H9 (cell line): ENCODE measurements at regions not wholly inside any gene's neighbourhood (a gene's known extent, or its start where the extent isn't known, plus 50 kb on each side); places are given as distances from the start of the nearest gene placed in this dataset.

Source experiments
- DNase-seq: peaks from one replicate; pipeline ENCODE4 v3.0.0-alpha.2; 2017
- H2AFZ ChIP-seq: one replicate; pipeline ENCODE4 v1.6.1; 2013; ENCODE audit warnings: mild to moderate bottlenecking, low read length, control low read depth, moderate library complexity
- H2AK5ac ChIP-seq: 2 replicates; pipeline ENCODE4 v1.6.1; 2013; ENCODE audit warnings: low read length, control low read depth, mixed read lengths; ENCODE audit not compliant: insufficient read length
- H2BK120ac ChIP-seq: one replicate; pipeline ENCODE4 v1.6.1; 2013; ENCODE audit warnings: low read depth, mild to moderate bottlenecking, low read length, control low read depth, inconsistent platforms; ENCODE audit not compliant: poor library complexity, severe bottlenecking
- H2BK12ac ChIP-seq: 2 replicates; pipeline ENCODE4 v1.6.1; 2013; ENCODE audit warnings: low read length, control low read depth, mixed read lengths, low read depth; ENCODE audit not compliant: insufficient read length
- H2BK15ac ChIP-seq: 2 replicates; pipeline ENCODE4 v1.6.1; 2013; ENCODE audit warnings: low read depth, low read length, control low read depth
- H2BK20ac ChIP-seq: one replicate; pipeline ENCODE4 v1.6.1; 2013; ENCODE audit warnings: low read depth, mild to moderate bottlenecking, low read length, control low read depth, inconsistent platforms; ENCODE audit not compliant: poor library complexity, severe bottlenecking
- H2BK5ac ChIP-seq: 2 replicates; pipeline ENCODE4 v1.6.1; 2013; ENCODE audit warnings: low read length, control low read depth, mixed read lengths; ENCODE audit not compliant: insufficient read length
- H3K14ac ChIP-seq: 2 replicates; pipeline ENCODE4 v1.6.1; 2013; ENCODE audit warnings: low read length, control low read depth; ENCODE audit not compliant: insufficient read depth
- H3K18ac ChIP-seq: 2 replicates; pipeline ENCODE4 v1.6.1; 2013; ENCODE audit warnings: low read depth, mild to moderate bottlenecking, mixed read lengths, low read length, control low read depth; ENCODE audit not compliant: insufficient read length
- H3K23ac ChIP-seq: 2 replicates; pipeline ENCODE4 v1.6.1; 2013; ENCODE audit warnings: low read length, control low read depth, mixed read lengths, low read depth; ENCODE audit not compliant: insufficient read length
- H3K23me2 ChIP-seq: 2 replicates; pipeline ENCODE4 v1.6.1; 2013; ENCODE audit warnings: low read depth, mild to moderate bottlenecking, mixed read lengths, low read length, control low read depth; ENCODE audit not compliant: insufficient read length, poor library complexity, severe bottlenecking
- H3K27ac ChIP-seq: 2 replicates; pipeline ENCODE4 v1.5.1; 2013; ENCODE audit warnings: low read length, control low read depth, mixed read lengths, low read depth; ENCODE audit not compliant: insufficient read length
- H3K27me3 ChIP-seq: 2 replicates; pipeline ENCODE4 v1.6.1; 2013; ENCODE audit warnings: low read length, control low read depth, inconsistent platforms; ENCODE audit not compliant: insufficient read depth
- H3K4ac ChIP-seq: 2 replicates; pipeline ENCODE4 v1.6.1; 2013; ENCODE audit warnings: low read depth, mild to moderate bottlenecking, control low read depth, inconsistent platforms, low read length, moderate library complexity
- H3K4me1 ChIP-seq: 2 replicates; pipeline ENCODE4 v1.6.1; 2013; ENCODE audit warnings: low read length, control low read depth, inconsistent platforms; ENCODE audit not compliant: insufficient read depth
- H3K4me2 ChIP-seq: 2 replicates; pipeline ENCODE4 v1.6.1; 2013; ENCODE audit warnings: low read length, control low read depth, mixed read lengths; ENCODE audit not compliant: insufficient read length, insufficient read depth
- H3K56ac ChIP-seq: 2 replicates; pipeline ENCODE4 v1.6.1; 2013; ENCODE audit warnings: low read depth, mild to moderate bottlenecking, mixed read lengths, low read length, control low read depth; ENCODE audit not compliant: insufficient read length
- H3K79me1 ChIP-seq: 2 replicates; pipeline ENCODE4 v1.6.1; 2013; ENCODE audit warnings: low read depth, mild to moderate bottlenecking, moderate library complexity, low read length, control low read depth, inconsistent platforms; ENCODE audit not compliant: insufficient read depth, poor library complexity, severe bottlenecking
- H3K79me2 ChIP-seq: 2 replicates; pipeline ENCODE4 v1.6.1; 2013; ENCODE audit warnings: low read length, control low read depth, inconsistent platforms; ENCODE audit not compliant: insufficient read depth
- H3K9ac ChIP-seq: 2 replicates; pipeline ENCODE4 v1.6.1; 2013; ENCODE audit warnings: low read length, control low read depth, mixed read lengths; ENCODE audit not compliant: insufficient read length; ENCODE audit errors: extremely low read depth
- H3K9me3 ChIP-seq: one replicate; pipeline ENCODE4 v1.6.1; 2013; ENCODE audit warnings: low read depth, low read length, inconsistent platforms; ENCODE audit not compliant: control insufficient read depth
- H3T11ph ChIP-seq: one replicate; pipeline ENCODE4 v1.6.1; 2013; ENCODE audit warnings: mild to moderate bottlenecking, low read length, control low read depth, inconsistent platforms
- H4K20me1 ChIP-seq: one replicate; pipeline ENCODE4 v1.6.1; 2013; ENCODE audit not compliant: control insufficient read depth, insufficient read length, insufficient read depth
- H4K5ac ChIP-seq: 2 replicates; pipeline ENCODE4 v1.6.1; 2013; ENCODE audit warnings: low read depth, mild to moderate bottlenecking, mixed read lengths, low read length, control low read depth; ENCODE audit not compliant: insufficient read length
- H4K8ac ChIP-seq: replicated peaks from 2 replicates; pipeline ENCODE4 v1.6.1; 2013; ENCODE audit warnings: low read length, control low read depth, mixed read lengths, low read depth; ENCODE audit not compliant: insufficient read length
- H4K91ac ChIP-seq: 2 replicates; pipeline ENCODE4 v1.6.1; 2013; ENCODE audit warnings: low read depth, mild to moderate bottlenecking, moderate library complexity, mixed read lengths, low read length, control low read depth; ENCODE audit not compliant: insufficient read length
- H3K27ac Mint-ChIP-seq, 3 experiments: 2 replicates in 2 of 3; 3 replicates in 1 of 3; pipeline ENCODE4 v1.8.0; 2020 to 2021; ENCODE audit warnings: mixed read lengths in 3 of 3, mild to moderate bottlenecking in 1 of 3, moderate library complexity in 1 of 3
- H3K27me3 Mint-ChIP-seq: 2 replicates; pipeline ENCODE4 v1.8.0; 2021; ENCODE audit warnings: low read depth, mild to moderate bottlenecking, moderate library complexity, mixed read lengths
- H3K36me3 Mint-ChIP-seq, 3 experiments: 2 replicates in 2 of 3; 3 replicates in 1 of 3; pipeline ENCODE4 v1.8.0; 2020 to 2021; ENCODE audit warnings: low read depth in 3 of 3, mixed read lengths in 3 of 3; ENCODE audit not compliant: insufficient read depth in 1 of 3
- H3K4me1 Mint-ChIP-seq, 2 experiments: 2 replicates each; pipeline ENCODE4 v1.8.0; 2020; ENCODE audit warnings: mixed read lengths in 2 of 2
- H3K4me3 Mint-ChIP-seq, 2 experiments: 2 replicates in 1 of 2; 3 replicates in 1 of 2; pipeline ENCODE4 v1.8.0; 2020 to 2021; ENCODE audit warnings: mild to moderate bottlenecking in 2 of 2, mixed read lengths in 2 of 2, moderate library complexity in 1 of 2
- H3K9me3 Mint-ChIP-seq, 2 experiments: 2 replicates in 1 of 2; 3 replicates in 1 of 2; pipeline ENCODE4 v1.8.0; 2020; ENCODE audit warnings: mild to moderate bottlenecking in 2 of 2, mixed read lengths in 2 of 2, moderate library complexity in 1 of 2
- CTCF ChIP-seq: fragments of 200-600 bp; sonication (generic); conservative IDR thresholded peaks from 3 replicates; pipeline ENCODE4 v1.8.0; 2021; ENCODE audit warnings: antibody characterized with exemption, mild to moderate bottlenecking

- Histone ChIP-seq H2AK5ac (no peak overlapping the region), H3K18ac (no peak overlapping the region), H3K9me3 (no peaks in the 10 kb centered on the region), H2BK15ac (no peak overlapping the region), H3K9ac (no peak overlapping the region), H3K27me3 (no peaks in the 10 kb centered on the region), H3K4me2 (no peak overlapping the region), H2BK120ac (no peak overlapping the region), H2BK5ac (no peak overlapping the region), H2BK12ac (no peak overlapping the region), H3K14ac (no peak overlapping the region), H3K56ac (no peak overlapping the region), H4K91ac (no peak overlapping the region), H4K8ac (no peak overlapping the region), H4K5ac (no peak overlapping the region), H3T11ph (no peak overlapping the region), H3K4me1 (no peaks in the 10 kb centered on the region), H3K23ac (no peak overlapping the region), H3K4ac (no peak overlapping the region), H3K23me2 (no peaks in the 10 kb centered on the region), H3K27ac (no peak overlapping the region), H4K20me1 (no peaks in the 10 kb centered on the region), H3K79me1 (no peaks in the 10 kb centered on the region), H2AFZ (no peak overlapping the region), H3K79me2 (no peaks in the 10 kb centered on the region), H2BK20ac (no peak overlapping the region)
- DNase-seq = no peak
- Mint-ChIP-seq H3K4me3 (no peak overlapping the region), H3K36me3 (no peaks in the 10 kb centered on the region; a peak in 1 of 7 replicates), H3K9me3 (no peaks in the 10 kb centered on the region; a peak in 1 of 5 replicates), H3K4me1 (no peaks in the 10 kb centered on the region), H3K27me3 (no peaks in the 10 kb centered on the region), H3K27ac (no peak overlapping the region)
- no peak for TF ChIP-seq CTCF
Observed at GRCh38 chr1:195597891-195598290, 1010.3 kb downstream of the KCNT2 start.
